ENCODE measurements at regions not wholly inside any gene's neighbourhood (a gene's known extent, or its start where the extent isn't known, plus 50 kb on each side); places are given as distances from the start of the nearest gene placed in this dataset.

DNA sequence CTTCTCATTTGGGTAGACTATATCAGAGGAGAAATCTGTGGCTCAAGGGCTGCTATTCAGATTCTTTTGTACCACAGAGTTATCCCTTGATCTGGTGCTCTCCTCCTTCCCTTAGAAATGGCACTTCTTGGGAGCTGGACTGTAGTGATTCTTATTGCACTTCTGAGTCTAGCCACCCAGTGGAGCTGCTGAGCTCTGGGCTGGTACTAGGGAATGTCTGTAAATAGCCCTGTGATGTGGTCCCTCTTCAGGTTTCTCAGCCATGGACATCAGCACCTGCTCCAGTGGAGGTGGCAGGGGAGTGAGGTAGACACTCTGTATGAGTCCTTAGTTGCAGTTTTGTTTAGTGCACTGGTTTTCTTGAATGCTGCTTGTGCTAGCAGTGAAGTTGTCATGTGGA, 1292.6 kb downstream of the SI start:
- TF ChIP-seq CTCF (IDR thresholded peaks at IDR 0.05), result no peak
- no peak for TF ChIP-seq POLR2A (IDR thresholded peaks at IDR 0.05)
- TF ChIP-seq EP300 (IDR thresholded peaks at IDR 0.05), result no peak
